ENCODE measurements at regions not wholly inside any gene's neighbourhood (a gene's known extent, or its start where the extent isn't known, plus 50 kb on each side); places are given as distances from the start of the nearest gene placed in this dataset.
"Not testable (repeated sequence)": the region's sequence is repeated elsewhere in the genome, so short reads cannot be mapped to it uniquely, and the experiment has no call there.

DNA sequence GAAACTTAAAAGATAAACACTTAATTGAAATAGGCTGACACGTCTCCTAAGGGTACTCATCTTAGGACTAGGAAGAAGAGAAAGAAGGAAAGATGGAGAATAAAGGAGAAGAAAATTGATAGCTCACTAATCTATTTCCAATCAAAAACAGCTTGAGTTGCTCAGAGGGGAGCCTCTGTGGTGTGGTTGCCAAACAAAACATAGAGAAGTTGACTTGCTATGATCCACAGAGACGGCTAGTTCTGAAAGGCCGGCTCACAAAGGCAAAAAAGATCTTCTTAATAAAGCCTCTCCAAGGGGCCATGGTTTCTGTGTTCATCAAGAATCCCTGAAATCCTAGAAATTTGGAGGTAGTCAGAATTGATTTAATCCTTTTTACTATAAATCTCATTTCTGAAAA is 644.1 kb downstream of the LMO4 start:
- DNase-seq = no peak

DNA sequence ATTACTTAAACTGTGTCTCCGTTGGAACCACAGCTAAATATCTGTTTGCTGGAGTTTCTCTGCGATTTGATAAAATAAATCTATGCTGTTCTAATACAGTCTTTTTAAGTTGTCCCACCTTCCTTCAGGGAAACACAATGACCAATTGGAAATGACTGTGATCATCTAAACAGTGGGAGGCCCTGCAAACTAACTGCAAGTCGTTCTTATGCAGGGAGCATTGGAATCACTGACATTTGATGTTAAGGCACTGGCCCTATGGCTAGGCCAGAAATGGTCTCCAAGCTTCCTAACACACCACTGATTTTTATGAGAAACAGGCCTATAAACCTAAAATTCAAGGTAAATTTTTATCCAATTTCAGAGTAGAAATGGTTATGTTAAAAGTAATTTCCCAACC is 645.2 kb downstream of the LMO4 start:
- no peak for DNase-seq

- no peak for DNase-seq
Measured at GRCh38 chr1:87976316-87976715, 647.6 kb downstream of the LMO4 start.

- DNase-seq = no peak
Measured at GRCh38 chr1:87977145-87977544, 648.5 kb downstream of the LMO4 start.

GRCh38 chr1:87979079-87979478 is 650.4 kb downstream of the LMO4 start:
- DNase-seq = no peak

DNA sequence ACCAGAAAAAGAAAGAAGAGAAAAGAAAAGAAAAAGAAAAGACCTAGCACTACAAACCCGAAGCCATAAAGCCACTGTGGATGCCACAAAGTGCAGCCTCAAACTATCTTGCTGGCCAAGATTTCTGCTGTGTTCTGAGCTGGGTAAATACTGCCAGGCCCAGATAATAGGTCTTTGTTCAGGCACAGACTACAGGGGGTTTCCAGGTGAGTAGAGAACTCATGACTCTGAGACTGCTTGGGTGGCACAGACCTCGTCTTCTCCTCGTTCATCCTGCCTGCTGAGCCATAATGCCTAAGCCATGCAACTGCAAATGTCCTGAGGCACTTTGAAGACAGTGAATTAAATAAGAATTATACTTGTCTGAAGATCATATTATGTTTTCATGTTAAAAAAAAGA is 651.8 kb downstream of the LMO4 start:
- DNase-seq = no peak

GRCh38 chr1:87981386-87981785 is 652.7 kb downstream of the LMO4 start:
- DNase-seq = no peak

GRCh38 chr1:87981810-87982209 is 653.1 kb downstream of the LMO4 start:
- DNase-seq = no peak

DNA sequence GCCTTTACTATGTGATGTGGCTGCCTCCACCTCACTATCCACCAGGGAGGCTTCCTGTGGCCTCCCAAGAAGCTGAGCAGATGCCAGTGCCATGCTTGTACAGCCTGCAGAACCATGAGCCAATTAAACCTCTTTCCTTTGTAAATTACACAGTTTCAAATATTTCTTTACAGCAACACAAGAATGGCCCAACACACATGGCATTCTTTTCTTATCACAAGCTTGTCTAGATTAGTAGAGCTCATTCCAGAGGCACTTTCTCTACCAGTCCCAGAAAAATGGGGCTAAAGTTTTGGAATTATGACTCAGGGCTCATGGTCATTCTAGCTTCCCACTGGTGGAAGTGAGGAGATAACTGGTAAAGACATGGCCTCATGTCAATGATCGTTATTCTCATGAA is 655.2 kb downstream of the LMO4 start:
- DNase-seq = no peak

DNA sequence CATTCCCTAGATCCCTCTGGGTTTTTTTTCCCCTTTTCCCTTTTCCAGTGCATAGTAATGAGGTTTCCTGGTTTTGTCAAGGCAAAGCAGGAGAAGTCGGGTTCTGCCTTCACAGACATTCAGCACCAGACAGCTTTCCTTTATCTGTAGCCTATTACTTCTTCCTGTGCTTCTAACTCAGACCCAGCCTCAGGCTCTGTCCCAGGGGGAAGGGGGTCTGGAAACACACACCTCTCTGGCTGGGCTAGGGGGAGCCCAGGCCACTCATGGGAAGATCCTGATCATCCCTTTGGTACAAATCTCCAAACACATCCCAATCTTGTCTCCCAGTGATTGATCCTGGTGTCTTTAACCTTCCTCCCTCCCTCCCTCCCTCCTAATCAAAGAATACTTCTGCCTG is 656.4 kb downstream of the LMO4 start:
- DNase-seq = no peak

DNA sequence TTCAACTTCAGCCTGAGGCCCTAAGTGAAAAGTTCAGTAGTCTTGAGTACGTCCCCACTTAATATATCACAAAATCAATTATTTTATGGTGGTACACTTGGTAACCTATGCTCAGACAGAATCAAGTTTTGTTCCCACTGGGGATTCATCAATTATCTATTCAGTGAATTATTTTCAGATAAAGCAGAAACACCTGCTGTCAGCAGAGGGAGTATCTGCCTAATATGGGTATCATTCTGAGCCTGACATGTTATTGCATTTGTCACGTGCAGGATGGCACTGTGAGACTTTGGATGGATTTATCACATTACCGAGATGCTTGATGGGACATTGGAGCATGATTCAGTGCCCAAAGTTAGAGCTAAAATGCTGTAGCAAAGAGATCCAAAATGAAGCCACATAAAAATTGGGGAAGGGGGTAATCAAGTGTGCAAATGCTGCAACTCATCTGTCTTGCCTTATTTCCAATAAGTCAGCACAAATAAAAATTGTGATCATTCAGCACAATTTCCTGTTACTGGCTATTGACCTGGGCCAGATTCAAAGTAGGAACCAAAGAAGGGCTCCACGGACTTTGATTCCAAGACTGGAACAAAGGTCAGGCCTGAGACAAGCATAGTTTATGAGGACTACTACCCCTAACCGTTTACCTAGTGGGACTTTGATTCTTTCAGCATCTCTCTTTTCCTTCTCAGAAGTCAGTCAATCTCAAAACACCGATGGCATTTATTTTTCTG is 657.6 kb downstream of the LMO4 start:
- no peak for DNase-seq

DNA sequence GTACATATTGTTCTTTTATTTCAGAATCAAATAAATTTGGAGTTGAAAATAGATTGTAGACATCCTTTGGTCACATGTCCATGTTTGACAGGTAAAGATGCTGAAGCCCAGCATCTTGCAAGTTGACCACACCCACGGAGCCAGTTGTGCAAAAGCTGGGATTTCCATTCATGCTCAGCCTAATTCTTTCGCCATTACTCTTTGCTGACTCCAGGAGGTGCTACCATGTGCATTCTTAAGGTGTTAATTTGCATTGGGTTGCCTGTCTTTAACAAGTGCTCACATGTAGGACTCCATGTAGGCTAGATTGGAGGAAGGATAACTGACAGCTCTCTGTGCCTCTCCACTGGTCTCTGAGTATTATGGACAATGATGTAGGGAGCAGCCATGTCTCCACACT is 660.7 kb downstream of the LMO4 start:
- DNase-seq = no peak

DNA sequence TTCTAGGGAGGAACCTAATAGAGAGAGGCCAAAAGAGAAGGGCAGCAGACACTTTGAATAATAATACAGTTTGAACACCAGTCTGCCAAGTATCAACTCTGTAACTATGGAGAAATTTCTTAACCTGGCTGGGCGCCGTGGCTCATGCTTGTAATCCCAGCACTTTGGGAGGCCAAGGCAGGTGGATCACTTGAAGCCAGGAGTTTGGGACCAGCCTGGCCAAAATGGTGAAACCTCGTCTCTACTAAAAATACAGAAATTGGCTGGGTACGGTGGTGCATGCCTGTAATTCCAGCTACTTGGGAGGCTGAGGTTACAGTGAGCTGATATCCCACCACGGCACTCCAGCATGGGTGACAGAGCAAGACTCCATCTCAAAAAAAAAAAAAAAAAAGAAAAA is 663.9 kb downstream of the LMO4 start:
- DNase-seq = not testable (repeated sequence)

- no peak for DNase-seq
Measured at GRCh38 chr1:87993051-87993450, 664.4 kb downstream of the LMO4 start.

DNA sequence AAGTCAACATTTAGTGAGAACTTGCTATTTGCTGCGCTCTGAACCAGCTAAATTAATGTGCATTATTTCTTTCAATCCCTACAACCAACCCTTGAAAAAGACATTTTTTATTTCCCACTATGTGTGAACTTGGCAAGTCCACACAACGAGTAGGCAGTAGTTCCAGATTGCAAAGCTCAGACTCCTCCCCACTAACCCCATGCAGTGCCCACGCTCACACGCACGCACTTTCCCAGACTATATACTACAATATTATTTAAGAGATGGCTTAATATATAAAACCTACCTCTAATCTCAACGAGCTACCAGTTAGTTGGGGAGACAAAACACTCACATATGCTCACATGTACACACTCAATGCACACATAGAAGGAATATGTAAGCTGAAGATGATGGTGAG is 671.2 kb downstream of the LMO4 start:
- DNase-seq = no peak

GRCh38 chr1:88001460-88001859 is 672.8 kb downstream of the LMO4 start:
- no peak for DNase-seq

DNA sequence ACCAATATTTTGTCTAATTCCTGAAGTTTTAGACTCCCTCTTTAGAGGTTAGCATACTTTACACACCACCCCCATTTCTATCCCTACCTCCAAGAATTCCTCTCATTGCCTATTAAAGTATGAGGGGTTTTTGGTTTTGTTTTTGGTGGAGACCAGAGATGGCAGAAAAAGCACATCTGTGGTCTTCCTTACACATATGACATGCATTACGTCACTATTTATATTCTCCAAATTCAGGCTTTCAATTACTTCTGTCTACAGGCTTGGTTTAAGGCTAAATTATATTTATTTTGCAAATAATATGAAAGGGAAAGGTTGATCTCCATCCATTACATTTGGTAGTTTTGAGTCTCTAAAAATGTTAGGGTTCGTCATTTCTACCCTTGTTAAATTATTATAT is 674.6 kb downstream of the LMO4 start:
- no peak for DNase-seq

DNA sequence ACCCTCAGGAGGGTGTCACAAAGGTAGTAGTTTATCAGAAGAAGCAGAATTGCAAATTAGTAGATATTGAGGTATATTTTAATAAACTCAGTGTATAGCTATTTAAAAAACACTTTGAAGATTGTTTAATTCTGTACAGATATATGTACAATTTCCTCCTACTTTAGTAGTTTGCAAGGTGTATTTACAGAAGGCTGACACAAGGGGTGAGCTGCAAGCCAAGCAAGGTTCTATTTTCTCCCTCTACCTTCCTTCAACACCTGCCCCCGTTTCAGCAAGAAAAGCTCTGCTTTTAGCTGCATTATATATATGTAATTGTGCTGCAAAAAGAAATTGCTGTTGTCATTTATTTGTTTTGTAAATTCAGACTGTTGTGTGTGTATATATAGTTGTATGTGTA is 674.2 kb upstream of the PKN2 start:
- no peak for DNase-seq

- no peak for DNase-seq
Measured at GRCh38 chr1:88013485-88013884, 670.6 kb upstream of the PKN2 start.

DNA sequence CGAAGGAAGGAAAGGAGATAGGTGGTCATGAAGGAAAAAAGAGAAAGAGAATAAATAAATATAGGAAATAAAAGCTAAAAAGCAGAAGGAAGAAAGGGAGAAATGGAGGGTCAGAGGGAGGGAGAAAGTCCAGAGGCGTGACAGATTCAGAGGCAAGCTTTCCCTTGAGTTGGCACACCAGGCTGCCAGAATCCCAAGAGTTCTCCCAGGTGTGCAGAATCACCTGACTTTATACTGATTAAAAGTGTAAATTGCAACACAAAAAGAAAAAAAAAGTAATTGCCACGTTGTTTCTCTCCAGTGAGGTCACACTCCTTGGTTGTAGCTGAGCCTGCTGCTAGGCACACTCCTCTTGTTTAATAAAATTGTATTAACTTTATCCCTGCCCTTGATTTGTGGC is 669.9 kb upstream of the PKN2 start:
- DNase-seq = no peak

DNA sequence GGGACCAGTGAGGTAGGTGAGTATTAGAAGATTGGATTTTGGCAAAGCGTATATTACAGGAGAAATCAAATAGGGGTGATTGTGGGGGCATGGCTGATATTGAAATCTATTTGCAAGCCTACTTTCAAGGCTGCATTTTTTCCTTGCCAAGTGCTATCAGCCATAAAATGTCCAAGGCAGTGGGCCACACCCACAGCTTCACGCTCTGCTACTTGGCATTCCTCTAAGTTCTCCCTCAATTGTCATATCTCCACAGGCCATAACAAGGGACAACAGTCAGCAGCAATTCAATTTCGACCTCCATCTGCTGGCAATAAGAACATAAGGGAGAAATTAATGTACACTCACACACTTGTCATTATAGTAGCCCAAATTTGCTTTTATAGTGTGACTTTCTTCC is 667.1 kb upstream of the PKN2 start:
- DNase-seq = no peak

DNA sequence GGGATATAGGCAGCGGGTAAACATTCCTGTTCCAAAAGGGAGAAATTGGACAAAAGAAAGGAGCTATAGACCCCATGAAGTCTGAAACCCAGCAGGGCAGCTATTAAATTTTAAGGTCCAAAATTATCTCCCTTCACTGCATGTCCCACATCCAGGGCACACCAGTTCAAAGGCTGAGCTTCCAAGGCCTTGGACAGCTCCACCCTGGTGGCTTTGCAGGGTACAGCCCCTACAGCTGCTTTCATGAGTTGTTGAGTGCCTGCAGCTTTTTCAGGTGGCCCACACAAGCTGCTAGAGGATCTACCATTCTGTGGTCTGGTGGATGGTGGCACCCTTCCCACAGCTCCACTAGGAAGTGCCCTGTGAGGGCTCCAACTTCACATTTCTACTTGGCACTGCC is 662.5 kb upstream of the PKN2 start:
- no peak for DNase-seq

DNA sequence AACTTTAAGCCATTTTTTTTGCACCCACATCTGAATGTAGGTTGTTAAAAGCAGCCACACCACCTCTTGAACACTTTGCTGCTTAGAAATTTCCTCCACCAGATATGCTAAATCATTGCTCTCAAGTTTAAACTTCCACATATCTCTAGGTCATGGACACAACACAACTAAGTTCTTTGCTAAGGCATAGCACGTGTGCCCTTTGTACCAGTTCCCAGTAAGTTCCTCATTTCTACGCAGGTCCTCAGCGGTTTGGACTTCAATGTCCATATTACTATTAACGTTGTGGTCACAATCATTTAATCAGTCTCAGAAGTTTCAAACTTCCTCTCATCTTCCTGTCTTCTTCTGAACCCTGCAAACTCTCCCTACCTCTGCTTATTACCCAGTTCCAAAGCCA is 661.6 kb upstream of the PKN2 start:
- DNase-seq = no peak

GRCh38 chr1:88029142-88029541 is 654.9 kb upstream of the PKN2 start:
- DNase-seq = no peak

GRCh38 chr1:88029899-88030298 is 654.2 kb upstream of the PKN2 start:
- no peak for DNase-seq

- no peak for DNase-seq
Measured at GRCh38 chr1:88035578-88035977, 648.5 kb upstream of the PKN2 start.

Data from stimulated activated CD8-positive, alpha-beta memory T cell treated with anti-CD3 and anti-CD28 coated beads, Interleukin-4, amount 100 ng/mL, for 48 hours (primary cell).